ENCODE measurements at regions not wholly inside any gene's neighbourhood (a gene's known extent, or its start where the extent isn't known, plus 50 kb on each side); places are given as distances from the start of the nearest gene placed in this dataset.

DNA sequence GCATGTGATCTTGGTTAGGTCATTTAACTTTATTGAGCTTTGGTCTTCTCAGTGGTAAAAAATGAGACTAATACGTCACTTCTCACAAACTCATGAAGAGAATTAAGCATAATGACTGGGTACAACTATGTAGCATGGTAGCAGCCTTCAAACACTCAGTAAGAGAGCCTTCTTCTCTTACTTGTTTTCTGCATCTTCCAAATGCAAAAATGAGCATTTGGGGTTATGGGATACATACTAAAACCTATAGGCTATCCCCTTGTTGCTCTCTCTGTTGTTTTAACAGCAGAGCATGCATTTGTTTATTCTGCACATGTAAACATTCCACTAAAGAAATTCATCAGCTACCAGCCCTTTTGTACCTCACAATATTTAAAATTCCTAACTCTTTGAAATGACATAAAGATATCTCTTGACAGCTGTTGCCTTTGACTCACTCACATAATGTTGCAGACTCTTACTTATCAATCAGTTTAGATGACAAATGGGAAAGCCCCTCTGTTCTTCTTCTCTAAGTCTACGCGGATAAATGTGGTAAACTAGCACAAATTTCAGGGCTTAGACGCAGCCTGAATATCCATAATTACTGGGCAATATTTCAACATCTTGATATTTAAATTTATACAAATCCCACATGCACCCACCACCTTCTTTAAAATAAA, 327.3 kb upstream of the SATB1 start:
- Histone ChIP-seq H3K27me3 (ENCODE audit: control insufficient read depth in 4 of 4, insufficient read depth in 4 of 4, low read length in 3 of 4) (peaks cover 0 to 4% (median 0%) of the 10 kb centered on the region in 4 donors), H3K4me3 (ENCODE audit: low read depth in 1 of 3, low read length in 3 of 3) (no peak overlapping the region), H3K4me1 (ENCODE audit: control insufficient read depth in 4 of 4, insufficient read depth in 4 of 4, low read length in 3 of 4) (no peaks in the 10 kb centered on the region), H3K9me3 (ENCODE audit: control insufficient read depth in 4 of 4, low read length in 3 of 4) (no peaks in the 10 kb centered on the region), H3K27ac (ENCODE audit: low read depth in 1 of 2, low read length in 2 of 2) (no peak overlapping the region), H3K9ac (ENCODE audit: low read depth in 1 of 2, low read length in 2 of 2) (no peak overlapping the region), H3K36me3 (ENCODE audit: control insufficient read depth in 4 of 4, insufficient read depth in 3 of 4, low read depth in 1 of 4, low read length in 3 of 4) (no peaks in the 10 kb centered on the region)
- WGBS: 78% methylated on average over 4 of the region's 4 CpGs
- TF ChIP-seq SP1 (IDR thresholded peaks at IDR 0.05) (no peak), EGR1 (IDR thresholded peaks at IDR 0.05; ENCODE audit: low read depth in 2 of 2) (no peak), GABPA (IDR thresholded peaks at IDR 0.05 in 1 of 2, conservative IDR thresholded peaks at IDR 0.05 in 1 of 2) (no peak), JUND (IDR thresholded peaks at IDR 0.05) (no peak), NR2F2 (IDR thresholded peaks at IDR 0.05) (no peak), HNF4A (conservative IDR thresholded peaks at IDR 0.05) (no peak), YY1 (IDR thresholded peaks at IDR 0.05) (no peak), HNF4G (IDR thresholded peaks at IDR 0.05) (no peak), FOXA2 (IDR thresholded peaks at IDR 0.05) (no peak)
- TF ChIP-seq, protein P1, sequence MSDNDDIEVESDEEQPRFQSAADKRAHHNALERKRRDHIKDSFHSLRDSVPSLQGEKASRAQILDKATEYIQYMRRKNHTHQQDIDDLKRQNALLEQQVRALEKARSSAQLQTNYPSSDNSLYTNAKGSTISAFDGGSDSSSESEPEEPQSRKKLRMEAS (IDR thresholded peaks at IDR 0.05): no peak
- TF ChIP-seq, protein P2, sequence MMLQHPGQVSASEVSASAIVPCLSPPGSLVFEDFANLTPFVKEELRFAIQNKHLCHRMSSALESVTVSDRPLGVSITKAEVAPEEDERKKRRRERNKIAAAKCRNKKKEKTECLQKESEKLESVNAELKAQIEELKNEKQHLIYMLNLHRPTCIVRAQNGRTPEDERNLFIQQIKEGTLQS (IDR thresholded peaks at IDR 0.05): no peak
- TF ChIP-seq, protein P3, sequence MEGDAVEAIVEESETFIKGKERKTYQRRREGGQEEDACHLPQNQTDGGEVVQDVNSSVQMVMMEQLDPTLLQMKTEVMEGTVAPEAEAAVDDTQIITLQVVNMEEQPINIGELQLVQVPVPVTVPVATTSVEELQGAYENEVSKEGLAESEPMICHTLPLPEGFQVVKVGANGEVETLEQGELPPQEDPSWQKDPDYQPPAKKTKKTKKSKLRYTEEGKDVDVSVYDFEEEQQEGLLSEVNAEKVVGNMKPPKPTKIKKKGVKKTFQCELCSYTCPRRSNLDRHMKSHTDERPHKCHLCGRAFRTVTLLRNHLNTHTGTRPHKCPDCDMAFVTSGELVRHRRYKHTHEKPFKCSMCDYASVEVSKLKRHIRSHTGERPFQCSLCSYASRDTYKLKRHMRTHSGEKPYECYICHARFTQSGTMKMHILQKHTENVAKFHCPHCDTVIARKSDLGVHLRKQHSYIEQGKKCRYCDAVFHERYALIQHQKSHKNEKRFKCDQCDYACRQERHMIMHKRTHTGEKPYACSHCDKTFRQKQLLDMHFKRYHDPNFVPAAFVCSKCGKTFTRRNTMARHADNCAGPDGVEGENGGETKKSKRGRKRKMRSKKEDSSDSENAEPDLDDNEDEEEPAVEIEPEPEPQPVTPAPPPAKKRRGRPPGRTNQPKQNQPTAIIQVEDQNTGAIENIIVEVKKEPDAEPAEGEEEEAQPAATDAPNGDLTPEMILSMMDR (IDR thresholded peaks at IDR 0.05; ENCODE audit: low read depth, low read length, missing input control): no peak
- TF ChIP-seq, protein P4, sequence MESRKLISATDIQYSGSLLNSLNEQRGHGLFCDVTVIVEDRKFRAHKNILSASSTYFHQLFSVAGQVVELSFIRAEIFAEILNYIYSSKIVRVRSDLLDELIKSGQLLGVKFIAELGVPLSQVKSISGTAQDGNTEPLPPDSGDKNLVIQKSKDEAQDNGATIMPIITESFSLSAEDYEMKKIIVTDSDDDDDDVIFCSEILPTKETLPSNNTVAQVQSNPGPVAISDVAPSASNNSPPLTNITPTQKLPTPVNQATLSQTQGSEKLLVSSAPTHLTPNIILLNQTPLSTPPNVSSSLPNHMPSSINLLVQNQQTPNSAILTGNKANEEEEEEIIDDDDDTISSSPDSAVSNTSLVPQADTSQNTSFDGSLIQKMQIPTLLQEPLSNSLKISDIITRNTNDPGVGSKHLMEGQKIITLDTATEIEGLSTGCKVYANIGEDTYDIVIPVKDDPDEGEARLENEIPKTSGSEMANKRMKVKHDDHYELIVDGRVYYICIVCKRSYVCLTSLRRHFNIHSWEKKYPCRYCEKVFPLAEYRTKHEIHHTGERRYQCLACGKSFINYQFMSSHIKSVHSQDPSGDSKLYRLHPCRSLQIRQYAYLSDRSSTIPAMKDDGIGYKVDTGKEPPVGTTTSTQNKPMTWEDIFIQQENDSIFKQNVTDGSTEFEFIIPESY (IDR thresholded peaks at IDR 0.05): no peak
- TF ChIP-seq, protein P5, sequence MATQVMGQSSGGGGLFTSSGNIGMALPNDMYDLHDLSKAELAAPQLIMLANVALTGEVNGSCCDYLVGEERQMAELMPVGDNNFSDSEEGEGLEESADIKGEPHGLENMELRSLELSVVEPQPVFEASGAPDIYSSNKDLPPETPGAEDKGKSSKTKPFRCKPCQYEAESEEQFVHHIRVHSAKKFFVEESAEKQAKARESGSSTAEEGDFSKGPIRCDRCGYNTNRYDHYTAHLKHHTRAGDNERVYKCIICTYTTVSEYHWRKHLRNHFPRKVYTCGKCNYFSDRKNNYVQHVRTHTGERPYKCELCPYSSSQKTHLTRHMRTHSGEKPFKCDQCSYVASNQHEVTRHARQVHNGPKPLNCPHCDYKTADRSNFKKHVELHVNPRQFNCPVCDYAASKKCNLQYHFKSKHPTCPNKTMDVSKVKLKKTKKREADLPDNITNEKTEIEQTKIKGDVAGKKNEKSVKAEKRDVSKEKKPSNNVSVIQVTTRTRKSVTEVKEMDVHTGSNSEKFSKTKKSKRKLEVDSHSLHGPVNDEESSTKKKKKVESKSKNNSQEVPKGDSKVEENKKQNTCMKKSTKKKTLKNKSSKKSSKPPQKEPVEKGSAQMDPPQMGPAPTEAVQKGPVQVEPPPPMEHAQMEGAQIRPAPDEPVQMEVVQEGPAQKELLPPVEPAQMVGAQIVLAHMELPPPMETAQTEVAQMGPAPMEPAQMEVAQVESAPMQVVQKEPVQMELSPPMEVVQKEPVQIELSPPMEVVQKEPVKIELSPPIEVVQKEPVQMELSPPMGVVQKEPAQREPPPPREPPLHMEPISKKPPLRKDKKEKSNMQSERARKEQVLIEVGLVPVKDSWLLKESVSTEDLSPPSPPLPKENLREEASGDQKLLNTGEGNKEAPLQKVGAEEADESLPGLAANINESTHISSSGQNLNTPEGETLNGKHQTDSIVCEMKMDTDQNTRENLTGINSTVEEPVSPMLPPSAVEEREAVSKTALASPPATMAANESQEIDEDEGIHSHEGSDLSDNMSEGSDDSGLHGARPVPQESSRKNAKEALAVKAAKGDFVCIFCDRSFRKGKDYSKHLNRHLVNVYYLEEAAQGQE (IDR thresholded peaks at IDR 0.05): no peak
- no peak for DNase-seq (ENCODE audit: low spot score)

DNA sequence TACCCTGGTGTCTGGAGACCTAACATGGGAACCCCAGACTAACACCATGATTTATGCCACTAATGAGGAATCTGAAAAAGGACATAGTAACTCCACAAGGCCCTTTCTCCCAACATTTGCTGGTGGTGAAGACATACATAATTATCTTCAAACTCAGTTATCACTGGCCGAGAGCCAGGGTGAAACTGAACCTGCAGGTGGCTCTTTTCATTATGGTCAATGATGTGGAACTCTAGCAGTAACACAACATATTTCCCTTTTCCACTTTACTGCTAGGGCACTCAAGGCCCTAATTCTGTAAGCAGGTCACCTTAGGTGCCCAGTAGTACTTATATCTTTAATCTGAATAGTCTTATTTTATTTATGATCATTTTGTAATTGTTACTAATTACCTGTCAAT, 326.4 kb upstream of the SATB1 start:
- Histone ChIP-seq H3K27ac (ENCODE audit: low read depth in 1 of 2, low read length in 2 of 2) (no peak overlapping the region), H3K9me3 (ENCODE audit: control insufficient read depth in 4 of 4, low read length in 3 of 4) (no peaks in the 10 kb centered on the region), H3K9ac (ENCODE audit: low read depth in 1 of 2, low read length in 2 of 2) (no peak overlapping the region), H3K4me3 (ENCODE audit: low read depth in 1 of 3, low read length in 3 of 3) (no peak overlapping the region), H3K27me3 (ENCODE audit: control insufficient read depth in 4 of 4, insufficient read depth in 4 of 4, low read length in 3 of 4) (peaks cover 0 to 4% (median 0%) of the 10 kb centered on the region in 4 donors), H3K4me1 (ENCODE audit: control insufficient read depth in 4 of 4, insufficient read depth in 4 of 4, low read length in 3 of 4) (no peaks in the 10 kb centered on the region), H3K36me3 (ENCODE audit: control insufficient read depth in 4 of 4, insufficient read depth in 3 of 4, low read depth in 1 of 4, low read length in 3 of 4) (no peaks in the 10 kb centered on the region)
- no peak for DNase-seq (ENCODE audit: low spot score)
- 58% methylated on average over 1 of the region's 1 CpG for WGBS
- TF ChIP-seq, protein P3 (IDR thresholded peaks at IDR 0.05; ENCODE audit: low read depth, low read length, missing input control): no peak
- TF ChIP-seq, protein P2 (IDR thresholded peaks at IDR 0.05): no peak
- TF ChIP-seq YY1 (IDR thresholded peaks at IDR 0.05): no peak
- no peak for TF ChIP-seq JUND (IDR thresholded peaks at IDR 0.05)
- no peak for TF ChIP-seq NR2F2 (IDR thresholded peaks at IDR 0.05)
- no peak for TF ChIP-seq EGR1 (IDR thresholded peaks at IDR 0.05; ENCODE audit: low read depth in 2 of 2)
- no peak for TF ChIP-seq FOXA1 (IDR thresholded peaks at IDR 0.05)
- TF ChIP-seq TAF1 (conservative IDR thresholded peaks at IDR 0.05): no peak
- TF ChIP-seq HNF4A (conservative IDR thresholded peaks at IDR 0.05): no peak
- no peak for TF ChIP-seq RXRA (IDR thresholded peaks at IDR 0.05)
- TF ChIP-seq GABPA (IDR thresholded peaks at IDR 0.05 in 1 of 2, conservative IDR thresholded peaks at IDR 0.05 in 1 of 2): no peak
- no peak for TF ChIP-seq HNF4G (IDR thresholded peaks at IDR 0.05)

Data from liver (tissue), 8 donors.